GM12878 (cell line): ENCODE measurements at regions not wholly inside any gene's neighbourhood (a gene's known extent, or its start where the extent isn't known, plus 50 kb on each side); places are given as distances from the start of the nearest gene placed in this dataset.

Experiments
- ATAC-seq: fragments of 200-7000 bp; cut with Tn5 transposase; 3 replicates; pipeline ENCODE4 v1.9.1; 2020; ENCODE audit warnings: mild to moderate bottlenecking, moderate library complexity
- BruUV-seq: library from RNA; stranded (reverse); fragments of 400-500 nt; replicated peaks from 2 replicates; lab custom pipeline; 2021; lab: Mats Ljungman, UMichigan
- CTCF ChIA-PET: fragments of 300-600 bp; sonication (Branson Sonifier 250); formaldehyde crosslinking; extraction: SDS; loops from one replicate; lab custom pipeline; 2021; ENCODE audit warnings: inconsistent platforms; lab: Yijun Ruan, JAX
- POLR2A ChIA-PET: fragments of 350-600 bp; formaldehyde crosslinking; extraction: SDS; loops from one replicate; lab custom pipeline; 2021; ENCODE audit warnings: inconsistent platforms; lab: Charles Lee
- RAD21 ChIA-PET: fragments of 300-600 bp; sonication (Branson Sonifier 250); formaldehyde crosslinking; loops from one replicate; lab custom pipeline; 2023; ENCODE audit warnings: antibody characterized with exemption; ENCODE audit not compliant: unreplicated experiment; lab: Charles Lee
- SMC1A ChIA-PET: fragments of 300-600 bp; sonication (Branson Sonifier 250); formaldehyde crosslinking; loops from one replicate; lab custom pipeline; 2023; ENCODE audit not compliant: unreplicated experiment, uncharacterized antibody; lab: Charles Lee
- DNase-seq: peaks from one replicate; pipeline ENCODE4 v3.0.0-alpha.2; 2011; ENCODE audit warnings: low read depth, low spot score
- FAIRE-seq: peaks from 3 replicates; lab custom pipeline; 2011; peaks lifted over from hg19 to GRCh38; lab: Jason Lieb, UNC
- H2AFZ ChIP-seq: 2 replicates; pipeline ENCODE4 v1.6.0; 2011; ENCODE audit warnings: low read depth, low read length, control low read depth; ENCODE audit not compliant: control insufficient read depth
- H3K27ac ChIP-seq: 2 replicates; pipeline ENCODE4 v1.5.1; 2011; ENCODE audit warnings: control low read depth; ENCODE audit not compliant: control insufficient read depth, insufficient read depth
- H3K27me3 ChIP-seq, 2 experiments: replicated peaks in 1 of 2; 2 replicates each; pipeline versions ENCODE4 v1.6.0 to v1.6.1; 2011; ENCODE audit warnings: low read length in 1 of 2; ENCODE audit not compliant: control insufficient read depth in 2 of 2, insufficient read depth in 2 of 2
- H3K36me3 ChIP-seq, 2 experiments: 2 replicates each; pipeline ENCODE4 v1.5.1; 2011; ENCODE audit warnings: low read length in 1 of 2; ENCODE audit not compliant: control insufficient read depth in 2 of 2, insufficient read depth in 2 of 2
- H3K4me1 ChIP-seq: 2 replicates; pipeline ENCODE4 v1.6.1; 2011; ENCODE audit warnings: mild to moderate bottlenecking, low read length, moderate library complexity, mixed read lengths; ENCODE audit not compliant: control insufficient read depth, insufficient read depth
- H3K4me2 ChIP-seq: 2 replicates; pipeline ENCODE4 v1.6.0; 2011; ENCODE audit warnings: control low read depth; ENCODE audit not compliant: control insufficient read depth, insufficient read depth
- H3K4me3 ChIP-seq: fragments of 200-600 bp; sonication (generic); 2 replicates; pipeline ENCODE4 v1.5.1; 2016
- H3K79me2 ChIP-seq: 2 replicates; pipeline ENCODE4 v1.6.0; 2011; ENCODE audit warnings: low read length; ENCODE audit not compliant: control insufficient read depth, insufficient read depth
- H3K9ac ChIP-seq: 2 replicates; pipeline ENCODE4 v1.8.0; 2011; ENCODE audit warnings: low read length, control low read depth, mixed read lengths; ENCODE audit not compliant: control insufficient read depth, insufficient read depth
- H3K9me3 ChIP-seq: replicated peaks from 3 replicates; pipeline ENCODE4 v1.5.1; 2011; ENCODE audit warnings: mild to moderate bottlenecking, low read length; ENCODE audit not compliant: control insufficient read depth, insufficient read depth
- H4K20me1 ChIP-seq: 2 replicates; pipeline ENCODE4 v1.6.0; 2011; ENCODE audit not compliant: control insufficient read depth, insufficient read depth
- BACH1 ChIP-seq: fragments of 450-650 bp; IDR thresholded peaks from 2 replicates; pipeline ENCODE4 v1.6.1; 2017; ENCODE audit warnings: mild to moderate bottlenecking, borderline replicate concordance
- ELK1 ChIP-seq: IDR thresholded peaks from 2 replicates; pipeline ENCODE4 v1.6.1; 2012; ENCODE audit warnings: low read depth, low read length, improper control_type of control experiment
- EZH2 ChIP-seq: IDR thresholded peaks from 2 replicates; pipeline ENCODE4 v1.6.1; 2012; ENCODE audit warnings: low read depth, mild to moderate bottlenecking, control low read depth, inconsistent platforms, low read length, borderline replicate concordance; ENCODE audit not compliant: control insufficient read depth
- FOXK2 ChIP-seq: fragments of 450-650 bp; IDR thresholded peaks from 2 replicates; pipeline ENCODE4 v1.6.1; 2017; ENCODE audit warnings: mild to moderate bottlenecking, moderate library complexity
- HDAC6 ChIP-seq: fragments of 200-600 bp; sonication (generic); IDR thresholded peaks from one replicate; pipeline ENCODE4 v1.8.0; 2017; ENCODE audit warnings: antibody characterized with exemption; ENCODE audit not compliant: unreplicated experiment
- MYB ChIP-seq: fragments of 150-350 bp; IDR thresholded peaks from 2 replicates; pipeline ENCODE4 v1.6.1; 2014; ENCODE audit warnings: mild to moderate bottlenecking, low read depth, low read length, borderline replicate concordance
- NFYA ChIP-seq: IDR thresholded peaks from 2 replicates; pipeline ENCODE4 v1.6.1; 2011; ENCODE audit warnings: low read depth, mild to moderate bottlenecking, low read length, improper control_type of control experiment, borderline replicate concordance
- POU2F2 ChIP-seq: IDR thresholded peaks from 3 replicates; pipeline ENCODE4 v1.6.1; 2011; ENCODE audit warnings: low read depth, mild to moderate bottlenecking, low read length, borderline replicate concordance
- SMARCA5 ChIP-seq: fragments of 450-650 bp; IDR thresholded peaks from 2 replicates; pipeline ENCODE4 v1.6.1; 2017; ENCODE audit warnings: mild to moderate bottlenecking
- SREBF1 ChIP-seq: IDR thresholded peaks from 2 replicates; pipeline ENCODE4 v1.6.1; 2012; ENCODE audit warnings: mild to moderate bottlenecking, low read length
- SUZ12 ChIP-seq: fragments of 200-600 bp; sonication (generic); IDR thresholded peaks from one replicate; pipeline ENCODE4 v1.6.1; 2018; ENCODE audit warnings: antibody characterized with exemption, mild to moderate bottlenecking; ENCODE audit not compliant: unreplicated experiment
- TAF1 ChIP-seq: IDR thresholded peaks from 2 replicates; pipeline ENCODE4 v1.6.1; 2011; ENCODE audit warnings: mild to moderate bottlenecking, low read depth, low read length, borderline replicate concordance
- TCF12 ChIP-seq: IDR thresholded peaks from 2 replicates; pipeline ENCODE4 v1.6.1; 2011; ENCODE audit warnings: low read depth, mild to moderate bottlenecking, low read length
- ZBTB4 ChIP-seq: fragments of 450-650 bp; formaldehyde crosslinking; IDR thresholded peaks from 2 replicates; pipeline ENCODE4 v1.4.0; 2022; ENCODE audit warnings: mild to moderate bottlenecking, moderate library complexity
- ZBTB40 ChIP-seq: fragments of 450-650 bp; IDR thresholded peaks from 2 replicates; pipeline ENCODE4 v1.6.1; 2016; ENCODE audit warnings: mild to moderate bottlenecking, moderate library complexity, borderline replicate concordance
- ZNF217 ChIP-seq: fragments of 450-650 bp; IDR thresholded peaks from 2 replicates; pipeline ENCODE4 v1.6.1; 2017; ENCODE audit warnings: antibody characterized with exemption, mild to moderate bottlenecking
- WGBS: methylation state at CpG from one replicate; pipeline ENCODE4 v1.1.6; 2016; ENCODE audit warnings: low lambda C conversion rate; ENCODE audit not compliant: insufficient replicate concordance, insufficient coverage; ENCODE audit errors: missing lambda C conversion rate; 5-methylcytosine and 5-hydroxymethylcytosine counted together
- in situ Hi-C: fragments of 300-500 bp; cut with MboI; formaldehyde crosslinking; loops from 9 replicates; pipeline ENCODE4 v1.14.3; 2018; ENCODE audit warnings: mixed read lengths
- intact Hi-C: fragments of 100-400 bp; cut with micrococcal nuclease; formaldehyde crosslinking; loops from one replicate; pipeline ENCODE4 v1.14.2; 2022; ENCODE audit not compliant: unreplicated experiment

- Histone ChIP-seq H3K27ac (no peak overlapping the region), H3K79me2 (no peaks in the 10 kb centered on the region), H3K27me3 (no peaks in the 10 kb centered on the region), H3K9me3 (no peaks in the 10 kb centered on the region; the same call in 2 of the 3 replicates), H3K9ac (no peak overlapping the region), H2AFZ (no peak overlapping the region; the same call in 1 of the 2 replicates), H3K4me2 (no peak overlapping the region), H3K4me3 (no peak overlapping the region), H3K36me3 (no peaks in the 10 kb centered on the region), H3K4me1 (peaks cover 2% of the 10 kb centered on the region; the same call in 1 of the 2 replicates), H4K20me1 (no peaks in the 10 kb centered on the region)
- SMC1A ChIA-PET, result interaction anchor here (0.6 to 4.9 kb wide), 9 partner anchors 9 to 1021 kb away, joined by 3 to 51 read pairs (median 4); no protein-coding TSS in a partner anchor
- FAIRE-seq (no peak), DNase-seq (no peak), ATAC-seq (no peak; the same call in 1 of the 3 replicates)
- RAD21 ChIA-PET, result interaction anchor here (0.5 to 4.1 kb wide), 12 partner anchors 39 to 1013 kb away, joined by 3 to 40 read pairs (median 3); no protein-coding TSS in a partner anchor
- no TSS peak for BruUV-seq
- CTCF ChIA-PET, result interaction anchor here (0.6 to 4.9 kb wide), 39 partner anchors 8 to 1070 kb away, joined by 3 to 76 read pairs (median 3); partner anchors contain the start of gene KCNJ2
- 75% methylated on average over 4 of the region's 4 CpGs for WGBS
- POLR2A ChIA-PET, result interaction anchor here (0.6 kb wide), 1 partner anchor 34 kb away, joined by 3 read pairs; no protein-coding TSS in a partner anchor
- in situ Hi-C loops, result no loop called here
- intact Hi-C loops, result loop anchor here (5.0 kb wide), 1 partner anchor 943 kb away; no protein-coding TSS in a partner anchor
- TF ChIP-seq FOXK2 (no peak), EZH2 (no peak), ZBTB4 (CRISPR knock-in tag) (no peak), SMARCA5 (no peak), ZBTB40 (no peak), HDAC6 (no peak), NFYA (no peak), MYB (no peak), SREBF1 (no peak), TAF1 (no peak), ELK1 (no peak), POU2F2 (no peak), ZNF217 (no peak), SUZ12 (no peak), BACH1 (no peak), TCF12 (no peak)
Observed at GRCh38 chr17:69608808-69609472, 194.4 kb downstream of the MAP2K6 start.
